Stimulated activated CD4-positive, alpha-beta T cell treated with anti-CD3 and anti-CD28 coated beads, TNF-alpha, amount 100 ng/mL, for 24 hours (primary cell): ENCODE measurements at regions not wholly inside any gene's neighbourhood (a gene's known extent, or its start where the extent isn't known, plus 50 kb on each side); places are given as distances from the start of the nearest gene placed in this dataset.
A peak's percentile ranks its signal among the peaks of the same experiment; 100 is the strongest.

ENCODE experiments used
- DNase-seq, 3 experiments: peaks; one replicate each; pipeline ENCODE4 v3.0.0-alpha.2; 2020; ENCODE audit warnings: low read depth in 3 of 3

GRCh38 chr15:69737916-69738315 is 285.3 kb downstream of the RPLP1 start:
- no peak for DNase-seq

- DNase-seq: no peak
Measured at GRCh38 chr15:69740684-69741083, 288.1 kb downstream of the RPLP1 start.

GRCh38 chr15:69742361-69742760 is 289.7 kb downstream of the RPLP1 start:
- no peak for DNase-seq

- DNase-seq: no peak
Measured at GRCh38 chr15:69743091-69743490, 290.5 kb downstream of the RPLP1 start.

DNA sequence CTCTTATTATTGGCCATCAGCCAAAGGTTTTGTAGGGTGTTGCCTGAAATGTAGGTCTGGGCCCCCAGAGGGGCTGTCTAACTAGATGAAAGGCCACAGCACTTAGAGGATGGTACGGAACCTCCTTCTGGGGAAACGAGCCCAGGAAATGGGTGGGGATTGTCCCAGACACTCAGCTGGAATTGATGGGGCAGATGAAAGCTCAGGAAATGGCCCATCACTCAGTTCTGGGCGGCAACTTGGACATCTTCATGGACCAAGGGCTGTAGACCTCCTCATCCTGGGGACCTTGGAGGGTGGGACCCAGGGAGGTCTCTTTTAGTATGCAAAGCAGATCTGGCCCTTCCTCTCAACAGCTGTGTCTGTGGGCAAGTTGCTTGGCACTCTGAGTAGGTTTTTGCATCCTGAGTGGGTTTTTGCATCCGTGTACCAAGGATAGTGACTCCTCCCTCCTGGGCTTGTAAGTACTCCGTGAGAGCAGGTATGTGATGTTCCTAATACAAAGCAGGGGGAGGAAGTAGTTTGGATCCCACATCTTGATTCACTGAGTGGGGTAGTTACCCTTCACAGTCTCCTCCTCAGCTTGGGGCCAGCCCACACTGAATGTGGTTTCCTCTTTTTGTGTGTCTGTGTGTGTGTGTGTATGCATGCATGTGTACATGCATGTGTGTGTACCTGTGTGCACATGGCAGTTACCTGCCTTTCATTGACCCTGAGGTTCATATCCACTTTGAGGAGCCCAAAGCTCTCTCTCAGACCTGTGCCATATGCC is 292.0 kb downstream of the RPLP1 start:
- DNase-seq: no peak

GRCh38 chr15:69747193-69747592 is 294.6 kb downstream of the RPLP1 start:
- DNase-seq: no peak

GRCh38 chr15:69748131-69748530 is 295.5 kb downstream of the RPLP1 start:
- DNase-seq: no peak

DNA sequence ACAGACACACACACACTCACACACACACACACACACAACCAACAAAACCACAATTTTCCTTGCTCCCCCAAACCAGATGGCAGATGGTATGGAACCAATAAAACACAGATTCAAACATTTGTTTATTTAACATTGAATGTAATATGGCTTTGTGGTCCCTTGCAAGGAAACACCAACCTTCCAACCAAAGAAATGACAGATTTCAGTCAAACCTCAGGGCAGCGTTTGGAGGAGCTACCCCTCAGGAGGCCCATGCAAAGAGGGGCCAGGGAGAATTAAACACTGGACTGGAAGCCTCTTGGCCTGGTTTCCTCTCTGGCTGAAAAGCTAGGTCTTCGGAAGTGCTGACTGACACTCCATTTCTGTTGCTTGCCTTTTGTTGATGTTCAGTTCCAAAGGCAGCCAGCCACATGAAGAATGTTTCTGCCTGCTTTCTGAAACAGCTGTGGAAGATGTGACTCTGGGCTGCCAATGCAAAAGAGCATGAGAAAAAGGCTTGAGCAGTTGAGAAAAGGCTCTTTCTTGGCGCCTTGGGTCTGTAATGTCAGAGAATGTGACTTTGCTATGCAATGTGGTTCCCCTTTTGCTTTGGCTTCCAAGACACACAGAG is 296.1 kb downstream of the RPLP1 start:
- DNase-seq: no peak

GRCh38 chr15:69749274-69749673 is 296.7 kb downstream of the RPLP1 start:
- DNase-seq: no peak

GRCh38 chr15:69749797-69750196 is 297.2 kb downstream of the RPLP1 start:
- DNase-seq: no peak

GRCh38 chr15:69750253-69750652 is 297.6 kb downstream of the RPLP1 start:
- DNase-seq: no peak

- no peak for DNase-seq
Measured at GRCh38 chr15:69751147-69751546, 298.5 kb downstream of the RPLP1 start.

DNA sequence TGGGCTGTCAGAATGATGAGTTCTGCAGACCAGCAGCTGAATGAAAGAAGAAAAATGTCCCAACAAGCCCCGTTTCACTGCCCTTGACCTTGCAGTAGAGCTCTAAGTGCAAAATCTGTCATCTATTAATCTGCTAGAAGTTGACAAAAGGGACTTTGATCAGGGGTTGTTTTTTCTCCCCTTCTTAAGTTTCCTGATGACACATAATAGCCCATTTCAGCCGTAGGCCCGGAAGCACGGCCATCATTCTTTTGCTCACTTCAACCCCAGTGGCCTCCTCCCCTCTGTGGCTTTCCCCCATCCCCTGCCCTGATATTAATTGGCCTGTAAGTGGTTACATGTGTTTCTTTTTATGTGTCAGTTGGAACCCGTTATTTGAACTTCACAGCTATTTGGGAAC is 298.9 kb downstream of the RPLP1 start:
- no peak for DNase-seq

DNA sequence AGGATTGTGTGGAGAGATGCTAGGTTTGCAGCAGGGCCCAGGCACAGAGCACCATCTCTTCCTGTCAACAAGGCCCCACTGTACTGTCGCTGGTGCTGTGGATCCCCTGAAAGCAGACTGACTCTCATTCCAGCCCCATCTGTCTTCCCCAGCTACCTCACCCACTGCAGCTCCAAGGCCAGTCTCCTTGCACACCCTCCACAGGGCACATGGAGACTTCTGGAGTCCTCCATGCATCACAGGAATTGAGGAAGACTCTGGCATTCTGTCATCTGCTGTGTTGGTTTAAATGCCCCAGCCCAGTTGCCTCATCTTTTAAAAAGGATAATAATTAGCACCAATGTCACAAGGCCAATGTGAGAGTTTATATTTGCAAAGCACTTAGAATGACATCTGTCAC is 301.2 kb downstream of the RPLP1 start:
- DNase-seq: no peak

GRCh38 chr15:69754313-69754712 is 301.7 kb downstream of the RPLP1 start:
- no peak for DNase-seq

- DNase-seq: peak; percentile 65 to 82 (median 81)
Measured at GRCh38 chr15:69755551-69756310, 303.1 kb downstream of the RPLP1 start.

DNA sequence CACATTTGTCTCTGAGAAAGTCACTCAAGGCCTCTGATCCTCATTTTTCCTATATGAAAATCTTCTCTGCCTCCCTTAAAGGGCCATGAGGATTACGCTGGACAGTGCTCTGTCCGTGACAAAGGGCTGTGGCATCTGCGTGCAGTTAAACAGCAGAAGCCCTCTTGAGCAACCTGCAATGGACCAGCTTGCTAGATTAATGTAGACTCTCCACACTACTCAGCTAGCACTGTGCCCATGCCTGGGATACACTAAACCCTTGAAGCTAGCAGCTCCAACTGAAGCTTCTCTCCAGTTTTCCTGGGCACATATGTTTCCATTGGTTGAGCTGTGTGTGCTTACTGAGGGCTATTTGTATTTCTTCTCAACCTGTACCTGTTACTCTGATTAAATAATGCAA is 303.8 kb downstream of the RPLP1 start:
- no peak for DNase-seq

GRCh38 chr15:69757186-69757585 is 304.6 kb downstream of the RPLP1 start:
- DNase-seq: peak; percentile 50 to 69 (median 57)

- no peak for DNase-seq
Measured at GRCh38 chr15:69758291-69758771, 305.7 kb downstream of the RPLP1 start.

DNA sequence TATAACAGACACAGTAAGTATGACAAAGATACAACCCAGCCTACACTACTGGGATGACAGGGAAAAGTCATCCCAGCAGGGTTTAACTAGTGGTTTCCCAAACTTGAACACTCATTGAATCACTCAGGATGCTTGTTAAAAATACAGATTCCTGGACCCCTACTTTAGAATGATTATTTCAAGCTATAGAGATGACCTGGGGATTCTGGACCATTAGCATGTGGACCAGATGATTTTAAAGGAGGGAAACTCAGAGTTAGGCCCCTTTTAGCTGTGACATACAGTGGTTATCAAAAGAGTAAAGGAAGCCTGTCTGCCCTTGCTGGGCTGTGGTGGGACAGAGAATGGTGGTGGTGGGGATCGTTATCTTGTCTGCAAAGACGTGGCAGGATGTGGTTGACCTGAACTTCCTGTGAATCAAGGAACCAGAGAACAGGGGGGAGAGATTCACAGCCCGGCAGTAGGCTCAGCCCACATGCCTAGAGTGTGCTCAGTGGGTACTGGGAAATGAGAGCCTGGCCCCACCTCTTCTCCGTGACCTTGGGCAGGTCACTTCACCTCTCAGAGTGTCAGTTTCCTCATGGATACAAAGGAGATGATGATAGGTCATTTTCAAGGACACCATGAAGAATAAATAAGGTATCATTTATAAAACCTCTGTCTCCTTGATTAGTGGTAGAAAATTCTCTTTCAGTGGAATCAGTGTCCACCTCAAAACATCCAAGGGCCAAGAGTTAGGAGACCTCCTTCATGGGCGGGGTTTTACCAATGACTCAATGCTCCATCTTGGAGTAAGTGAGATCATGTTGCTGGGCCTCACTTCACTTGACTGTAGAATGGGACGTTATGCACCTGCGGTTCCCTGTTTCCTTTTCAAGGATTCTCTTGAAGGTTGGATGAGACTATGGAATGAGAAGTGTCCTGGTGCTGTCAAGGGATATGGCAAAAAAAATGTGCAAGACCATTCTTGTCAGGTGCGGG is 306.5 kb downstream of the RPLP1 start:
- peak; percentile 68 to 84 (median 81) for DNase-seq

GRCh38 chr15:69760258-69760845 is 307.7 kb downstream of the RPLP1 start:
- DNase-seq: no peak
